Loucy (cell line): ENCODE measurements at regions not wholly inside any gene's neighbourhood (a gene's known extent, or its start where the extent isn't known, plus 50 kb on each side); places are given as distances from the start of the nearest gene placed in this dataset.

Experiments
- H2AFZ ChIP-seq: fragments of 200-600 bp; sonication (generic); 2 replicates; pipeline ENCODE4 v1.6.0; 2016; ENCODE audit warnings: antibody characterized with exemption, mild to moderate bottlenecking, low read length, moderate library complexity
- H3F3A ChIP-seq: fragments of 200-600 bp; 2 replicates; pipeline ENCODE4 v1.6.0; 2016; ENCODE audit warnings: antibody characterized with exemption, low read depth, mild to moderate bottlenecking
- H3K27me3 ChIP-seq: fragments of 200-600 bp; sonication (generic); 2 replicates; pipeline ENCODE4 v1.6.1; 2014; ENCODE audit warnings: low read length, mild to moderate bottlenecking; ENCODE audit not compliant: insufficient read depth, poor library complexity, severe bottlenecking
- H3K36me3 ChIP-seq: fragments of 200-600 bp; sonication (generic); 2 replicates; pipeline ENCODE4 v1.6.1; 2016; ENCODE audit warnings: low read length; ENCODE audit not compliant: insufficient read depth
- H3K4me1 ChIP-seq: fragments of 200-600 bp; sonication (generic); 2 replicates; pipeline ENCODE4 v1.5.1; 2014; ENCODE audit warnings: low read length, mild to moderate bottlenecking; ENCODE audit not compliant: insufficient read depth, poor library complexity, severe bottlenecking
- H3K4me2 ChIP-seq: fragments of 200-600 bp; sonication (generic); 2 replicates; pipeline ENCODE4 v1.6.0; 2014; ENCODE audit warnings: antibody characterized with exemption, low read length, low read depth, mild to moderate bottlenecking; ENCODE audit not compliant: poor library complexity, severe bottlenecking
- H3K4me3 ChIP-seq: fragments of 200-600 bp; sonication (generic); 2 replicates; pipeline ENCODE4 v1.5.1; 2014; ENCODE audit warnings: low read length, mild to moderate bottlenecking, mixed read lengths; ENCODE audit not compliant: poor library complexity, severe bottlenecking
- H3K79me2 ChIP-seq: fragments of 200-600 bp; sonication (generic); 2 replicates; pipeline ENCODE4 v1.6.1; 2014; ENCODE audit warnings: low read length; ENCODE audit not compliant: insufficient read depth
- H3K9ac ChIP-seq: fragments of 200-600 bp; sonication (generic); 2 replicates; pipeline ENCODE4 v1.6.0; 2014; ENCODE audit warnings: mild to moderate bottlenecking, low read depth, low read length, moderate library complexity; ENCODE audit not compliant: poor library complexity, severe bottlenecking
- H3K9me2 ChIP-seq: fragments of 200-600 bp; sonication (generic); replicated peaks from 2 replicates; pipeline ENCODE4 v1.6.1; 2016; ENCODE audit warnings: low read depth, low read length, mixed read lengths
- H3K9me3 ChIP-seq: fragments of 200-600 bp; sonication (generic); 2 replicates; pipeline ENCODE4 v1.6.1; 2014; ENCODE audit warnings: mild to moderate bottlenecking, antibody characterized with exemption, low read length, low read depth; ENCODE audit not compliant: insufficient read depth
- H4K20me1 ChIP-seq: fragments of 200-600 bp; sonication (generic); 2 replicates; pipeline ENCODE4 v1.6.0; 2014; ENCODE audit warnings: antibody characterized with exemption, low read length, mild to moderate bottlenecking; ENCODE audit not compliant: insufficient read depth, poor library complexity, severe bottlenecking
- CTCF ChIP-seq: fragments of 200-600 bp; sonication (generic); conservative IDR thresholded peaks from 2 replicates; pipeline ENCODE4 v1.5.1; 2014; ENCODE audit warnings: mild to moderate bottlenecking, antibody characterized with exemption, low read length
- EZH2phosphoT487 ChIP-seq: fragments of 200-600 bp; IDR thresholded peaks from 2 replicates; pipeline ENCODE4 v1.6.1; 2018; ENCODE audit warnings: antibody characterized with exemption, mild to moderate bottlenecking, moderate library complexity, borderline replicate concordance

GRCh38 chr15:70265466-70265978, 167.8 kb upstream of the TLE3 start:
- Histone ChIP-seq H3K36me3 (no peaks in the 10 kb centered on the region), H4K20me1 (no peaks in the 10 kb centered on the region), H3K27me3 (no peaks in the 10 kb centered on the region), H3K9ac (no peak overlapping the region), H3F3A (no peaks in the 10 kb centered on the region), H3K4me2 (no peak overlapping the region), H3K4me1 (peaks cover 40% of the 10 kb centered on the region), H3K9me2 (no peaks in the 10 kb centered on the region), H3K4me3 (no peak overlapping the region), H3K9me3 (no peaks in the 10 kb centered on the region), H2AFZ (no peak overlapping the region), H3K79me2 (no peaks in the 10 kb centered on the region; the same call in 1 of the 2 replicates)
- TF ChIP-seq CTCF (peak; percentile 48), EZH2phosphoT487 (no peak)

GRCh38 chr15:70264738-70265465, 167.2 kb upstream of the TLE3 start:
- no peaks in the 10 kb centered on the region for H3K27me3 ChIP-seq
- H3F3A ChIP-seq, result no peaks in the 10 kb centered on the region
- no peaks in the 10 kb centered on the region for H3K9me3 ChIP-seq
- no peaks in the 10 kb centered on the region for H3K9me2 ChIP-seq
- H3K4me3 ChIP-seq, result no peak overlapping the region
- no peak overlapping the region for H2AFZ ChIP-seq
- H4K20me1 ChIP-seq, result no peaks in the 10 kb centered on the region
- H3K4me2 ChIP-seq, result no peak overlapping the region
- no peak overlapping the region for H3K9ac ChIP-seq
- no peaks in the 10 kb centered on the region; the same call in 1 of the 2 replicates for H3K79me2 ChIP-seq
- peaks cover 46% of the 10 kb centered on the region for H3K4me1 ChIP-seq
- H3K36me3 ChIP-seq, result no peaks in the 10 kb centered on the region
- TF ChIP-seq CTCF (no peak), EZH2phosphoT487 (no peak)

GRCh38 chr15:70264014-70264582, 166.4 kb upstream of the TLE3 start:
- H3K79me2 ChIP-seq, result no peaks in the 10 kb centered on the region; the same call in 1 of the 2 replicates
- H3K9ac ChIP-seq, result no peak overlapping the region
- no peaks in the 10 kb centered on the region for H3K9me2 ChIP-seq
- H3K4me1 ChIP-seq, result peaks cover 54% of the 10 kb centered on the region
- no peak overlapping the region for H2AFZ ChIP-seq
- H4K20me1 ChIP-seq, result no peaks in the 10 kb centered on the region
- TF ChIP-seq CTCF (no peak), EZH2phosphoT487 (no peak)
- H3K36me3 ChIP-seq, result no peaks in the 10 kb centered on the region
- no peaks in the 10 kb centered on the region for H3K27me3 ChIP-seq
- H3K4me2 ChIP-seq, result no peak overlapping the region
- H3F3A ChIP-seq, result peaks cover 5% of the 10 kb centered on the region; the same call in 1 of the 2 replicates
- H3K4me3 ChIP-seq, result no peak overlapping the region
- H3K9me3 ChIP-seq, result no peaks in the 10 kb centered on the region
